ENCODE measurements at regions not wholly inside any gene's neighbourhood (a gene's known extent, or its start where the extent isn't known, plus 50 kb on each side); places are given as distances from the start of the nearest gene placed in this dataset.

DNA sequence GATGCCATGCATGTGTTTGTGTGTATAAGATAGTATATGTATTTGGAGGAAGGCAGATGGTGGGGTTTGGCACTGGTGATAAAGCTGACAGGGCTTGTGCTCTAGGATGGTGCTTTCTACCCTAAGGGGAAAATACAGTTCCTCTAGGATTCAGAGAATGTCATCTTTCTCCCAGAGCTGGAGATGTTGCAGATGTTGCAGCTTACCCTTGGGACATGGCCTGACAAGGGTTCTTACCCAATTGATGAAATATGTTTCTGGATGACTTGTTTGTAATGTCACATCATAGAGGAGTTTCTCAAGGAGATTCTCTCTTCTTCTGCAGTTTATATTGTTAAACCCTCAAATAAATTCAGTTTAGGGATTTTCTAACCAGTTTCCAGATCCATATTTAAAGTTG lies 52.5 kb upstream of the PITX2 start:
- no peak for DNase-seq

GRCh38 chr4:110676241-110676640 lies 53.4 kb upstream of the PITX2 start:
- no peak for DNase-seq

- no peak for DNase-seq
Measured at GRCh38 chr4:110678517-110679227, 55.8 kb upstream of the PITX2 start.

GRCh38 chr4:110680265-110680664 lies 57.4 kb upstream of the PITX2 start:
- DNase-seq = no peak

- DNase-seq = no peak
Measured at GRCh38 chr4:110681381-110681780, 58.5 kb upstream of the PITX2 start.

DNA sequence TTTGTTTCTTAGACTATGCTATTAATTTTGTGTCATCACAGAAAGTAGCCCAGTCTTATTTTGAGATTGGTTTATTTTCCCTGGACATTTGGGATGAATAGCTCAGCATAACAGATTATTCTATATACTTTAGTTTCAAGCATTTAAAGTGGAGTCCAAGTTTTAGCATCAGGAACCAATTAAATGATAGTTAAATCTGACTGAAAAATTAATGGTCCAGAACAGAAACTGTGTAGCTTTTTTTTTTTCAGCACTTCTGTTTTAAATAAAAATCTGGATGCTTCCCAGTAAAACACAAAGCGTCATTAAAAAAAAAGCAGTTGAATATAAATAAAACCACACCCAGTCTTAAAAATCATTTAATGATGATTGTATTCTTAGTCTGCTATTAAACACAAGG lies 59.4 kb upstream of the PITX2 start:
- DNase-seq = no peak

GRCh38 chr4:110683601-110684000 lies 60.7 kb upstream of the PITX2 start:
- no peak for DNase-seq

DNA sequence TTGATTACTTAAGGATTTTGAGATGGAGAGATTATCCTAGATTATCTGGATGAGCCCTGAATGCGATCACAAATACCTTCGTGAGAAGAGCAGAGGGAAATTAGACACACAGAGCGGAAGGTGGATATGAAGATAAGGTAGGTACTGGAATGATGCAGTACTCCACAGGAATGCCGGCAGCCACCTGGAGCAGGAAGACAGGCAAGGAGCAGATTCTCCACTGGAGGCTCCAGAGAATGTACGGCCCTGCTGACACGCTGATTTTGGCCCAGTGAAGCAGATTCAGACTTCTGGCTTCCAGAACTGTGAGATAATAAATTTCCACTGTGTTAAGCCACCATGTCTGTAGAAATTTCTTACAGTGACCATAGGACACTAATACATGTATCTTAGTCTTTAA lies 79.4 kb upstream of the PITX2 start:
- no peak for DNase-seq

- DNase-seq = no peak
Measured at GRCh38 chr4:110704748-110705439, 82.0 kb upstream of the PITX2 start.

- no peak for DNase-seq
Measured at GRCh38 chr4:110705440-110705782, 82.5 kb upstream of the PITX2 start.

- DNase-seq = no peak
Measured at GRCh38 chr4:110710070-110710469, 87.2 kb upstream of the PITX2 start.

- DNase-seq = no peak
Measured at GRCh38 chr4:110712486-110712885, 89.6 kb upstream of the PITX2 start.

DNA sequence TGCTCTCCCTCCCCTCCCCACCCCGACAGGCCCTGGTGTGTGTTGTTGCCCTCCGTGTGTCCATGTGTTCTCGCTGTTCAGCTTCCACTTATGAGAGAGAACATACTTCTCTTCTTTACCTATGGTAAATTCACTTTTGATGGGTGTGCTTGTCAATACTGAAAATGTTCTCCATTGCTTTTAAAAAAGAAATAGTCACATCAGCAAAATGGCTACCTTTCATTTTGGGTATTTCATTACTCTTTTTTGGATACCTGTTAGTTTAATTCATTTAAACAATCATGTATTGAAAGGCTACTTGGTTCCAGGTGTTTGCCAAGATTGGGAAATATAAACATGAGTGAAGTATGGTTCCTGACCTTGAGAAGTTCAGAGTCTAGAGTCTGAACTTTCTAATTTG lies 107.4 kb upstream of the PITX2 start:
- no peak for DNase-seq

- DNase-seq = no peak
Measured at GRCh38 chr4:110733901-110734300, 111.0 kb upstream of the PITX2 start.

DNA sequence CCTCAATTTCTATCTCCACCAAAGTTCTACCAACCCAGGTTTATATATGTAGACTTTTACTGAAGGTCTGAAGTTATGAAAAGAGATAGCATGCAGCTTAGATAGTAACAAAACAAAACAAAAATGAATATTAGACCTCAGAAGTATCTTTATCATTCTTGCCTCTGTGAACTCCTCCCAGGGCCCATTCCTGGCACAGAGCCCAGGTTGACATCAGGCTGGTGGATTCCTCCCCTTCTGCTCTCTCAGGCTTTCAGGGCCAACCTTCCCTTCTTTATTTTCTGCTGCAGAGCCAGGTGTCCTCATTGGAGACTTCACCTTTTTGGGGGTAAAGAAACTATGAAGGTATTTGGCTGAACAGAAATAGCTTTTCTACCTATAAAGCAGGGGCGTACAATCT lies 112.8 kb upstream of the PITX2 start:
- no peak for DNase-seq

GRCh38 chr4:110737931-110738330 lies 115.1 kb upstream of the PITX2 start:
- DNase-seq = no peak

- DNase-seq = no peak
Measured at GRCh38 chr4:110742143-110742542, 119.3 kb upstream of the PITX2 start.

GRCh38 chr4:110748071-110748470 lies 125.2 kb upstream of the PITX2 start:
- DNase-seq = no peak

GRCh38 chr4:110751183-110751582 lies 128.3 kb upstream of the PITX2 start:
- no peak for DNase-seq

GRCh38 chr4:110751986-110752385 lies 129.1 kb upstream of the PITX2 start:
- no peak for DNase-seq

GRCh38 chr4:110753466-110753865 lies 130.6 kb upstream of the PITX2 start:
- no peak for DNase-seq

GRCh38 chr4:110754716-110755115 lies 131.8 kb upstream of the PITX2 start:
- no peak for DNase-seq

GRCh38 chr4:110769578-110769977 lies 146.7 kb upstream of the PITX2 start:
- DNase-seq = no peak

DNA sequence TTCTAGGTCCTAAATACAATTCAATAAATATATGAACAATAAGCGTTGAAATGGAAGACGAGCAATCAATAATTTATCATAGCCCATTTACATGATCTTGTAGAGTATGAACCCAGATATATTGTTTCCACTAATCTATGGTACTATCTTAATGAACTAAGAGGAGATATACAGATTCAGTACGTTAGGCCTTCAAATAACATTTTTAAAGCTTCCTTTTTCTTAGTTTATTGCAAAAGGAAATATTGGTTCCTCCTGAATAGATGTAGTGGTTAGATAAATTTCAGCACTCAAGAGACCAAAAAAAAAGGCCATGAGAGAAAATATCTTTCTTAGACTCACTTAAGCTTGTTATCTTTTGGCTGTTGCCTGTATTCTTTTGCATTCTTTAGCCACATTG lies 147.5 kb upstream of the PITX2 start:
- DNase-seq = no peak

GRCh38 chr4:110778521-110778920 lies 155.6 kb upstream of the PITX2 start:
- DNase-seq = no peak

Measured in NCI-H1048 (cell line).